RPMI8226 (cell line): ENCODE measurements at regions not wholly inside any gene's neighbourhood (a gene's known extent, or its start where the extent isn't known, plus 50 kb on each side); places are given as distances from the start of the nearest gene placed in this dataset.
"Not testable (repeated sequence)": the region's sequence is repeated elsewhere in the genome, so short reads cannot be mapped to it uniquely, and the experiment has no call there.

Experiments
- DNase-seq: peaks from one replicate; pipeline ENCODE4 v3.0.0-alpha.2; 2015

GRCh38 chr15:34700891-34701427 lies 53.8 kb downstream of the GJD2 start:
- no peak for DNase-seq

GRCh38 chr15:34699968-34700640 lies 54.7 kb downstream of the GJD2 start:
- DNase-seq: no peak

- DNase-seq: no peak
Measured at GRCh38 chr15:34696506-34696905, 58.3 kb downstream of the GJD2 start.

- DNase-seq: no peak
Measured at GRCh38 chr15:34693053-34693744, 61.6 kb downstream of the GJD2 start.

- DNase-seq: no peak
Measured at GRCh38 chr15:34691034-34691433, 63.8 kb downstream of the GJD2 start.

GRCh38 chr15:34688699-34689098 lies 66.1 kb downstream of the GJD2 start:
- no peak for DNase-seq

- no peak for DNase-seq
Measured at GRCh38 chr15:34684351-34684750, 70.4 kb downstream of the GJD2 start.

GRCh38 chr15:34682674-34683073 lies 72.1 kb downstream of the GJD2 start:
- DNase-seq: no peak

GRCh38 chr15:34679291-34679690 lies 75.5 kb downstream of the GJD2 start:
- no peak for DNase-seq

GRCh38 chr15:34673241-34673640 lies 81.6 kb downstream of the GJD2 start:
- DNase-seq: no peak

- DNase-seq: no peak
Measured at GRCh38 chr15:34665498-34666116, 82.2 kb upstream of the GOLGA8B start.

- DNase-seq: no peak
Measured at GRCh38 chr15:34664418-34664817, 81.0 kb upstream of the GOLGA8B start.

- DNase-seq: no peak
Measured at GRCh38 chr15:34663101-34663500, 79.7 kb upstream of the GOLGA8B start.

- no peak for DNase-seq
Measured at GRCh38 chr15:34659056-34659455, 75.6 kb upstream of the GOLGA8B start.

- no peak for DNase-seq
Measured at GRCh38 chr15:34657469-34658127, 74.1 kb upstream of the GOLGA8B start.

- no peak for DNase-seq
Measured at GRCh38 chr15:34656005-34656796, 72.8 kb upstream of the GOLGA8B start.

- DNase-seq: no peak
Measured at GRCh38 chr15:34655326-34655725, 71.9 kb upstream of the GOLGA8B start.

- no peak for DNase-seq
Measured at GRCh38 chr15:34654625-34655024, 71.2 kb upstream of the GOLGA8B start.

GRCh38 chr15:34653992-34654391 lies 70.5 kb upstream of the GOLGA8B start:
- DNase-seq: no peak

- DNase-seq: not testable (repeated sequence)
Measured at GRCh38 chr15:34653326-34653725, 69.9 kb upstream of the GOLGA8B start.

- DNase-seq: no peak
Measured at GRCh38 chr15:34652726-34653033, 69.2 kb upstream of the GOLGA8B start.

GRCh38 chr15:34651997-34652725 lies 68.7 kb upstream of the GOLGA8B start:
- DNase-seq: no peak
